A549 (cell line): ENCODE measurements at regions not wholly inside any gene's neighbourhood (a gene's known extent, or its start where the extent isn't known, plus 50 kb on each side); places are given as distances from the start of the nearest gene placed in this dataset.

ENCODE experiments used
- BHLHE40 ChIP-seq: IDR thresholded peaks from 2 replicates; pipeline ENCODE4 v1.6.1; 2012; ENCODE audit warnings: low read depth, low read length, inconsistent platforms
- CTCF ChIP-seq: fragments of >200 bp; sonication (Bioruptor Twin); formaldehyde crosslinking; IDR thresholded peaks from 3 replicates; pipeline ENCODE4 v1.5.1; 2016
- EP300 ChIP-seq, 2 experiments: fragments of >200 bp; sonication (Bioruptor Twin); formaldehyde crosslinking; IDR thresholded peaks; 2 replicates in 1 of 2; 3 replicates in 1 of 2; pipeline ENCODE4 v1.6.1; 2016 to 2017
- POLR2A ChIP-seq: IDR thresholded peaks from 2 replicates; pipeline ENCODE4 v1.6.1; 2012; ENCODE audit warnings: mild to moderate bottlenecking, low read length
- SMC3 ChIP-seq: fragments of >200 bp; sonication (Bioruptor Twin); formaldehyde crosslinking; IDR thresholded peaks from 3 replicates; pipeline ENCODE4 v1.6.1; 2018; ENCODE audit warnings: inconsistent platforms
- USF2 ChIP-seq: fragments of 450-650 bp; IDR thresholded peaks from 2 replicates; pipeline ENCODE4 v1.6.1; 2014; ENCODE audit warnings: antibody characterized with exemption
- TF ChIP-seq, protein P1 (sequence below): fragments of 250-450 bp; sonication (Bioruptor Pico); IDR thresholded peaks from 2 replicates; pipeline ENCODE4 v1.5.0; 2021; ENCODE audit warnings: mild to moderate bottlenecking, moderate library complexity, borderline replicate concordance
- TF ChIP-seq, protein P2 (sequence below): IDR thresholded peaks from 2 replicates; pipeline ENCODE4 v1.6.1; 2012
- TF ChIP-seq, protein P3 (sequence below): fragments of 150-350 bp; IDR thresholded peaks from 2 replicates; pipeline ENCODE4 v1.6.1; 2014; ENCODE audit warnings: low read depth, mild to moderate bottlenecking, low read length

DNA sequence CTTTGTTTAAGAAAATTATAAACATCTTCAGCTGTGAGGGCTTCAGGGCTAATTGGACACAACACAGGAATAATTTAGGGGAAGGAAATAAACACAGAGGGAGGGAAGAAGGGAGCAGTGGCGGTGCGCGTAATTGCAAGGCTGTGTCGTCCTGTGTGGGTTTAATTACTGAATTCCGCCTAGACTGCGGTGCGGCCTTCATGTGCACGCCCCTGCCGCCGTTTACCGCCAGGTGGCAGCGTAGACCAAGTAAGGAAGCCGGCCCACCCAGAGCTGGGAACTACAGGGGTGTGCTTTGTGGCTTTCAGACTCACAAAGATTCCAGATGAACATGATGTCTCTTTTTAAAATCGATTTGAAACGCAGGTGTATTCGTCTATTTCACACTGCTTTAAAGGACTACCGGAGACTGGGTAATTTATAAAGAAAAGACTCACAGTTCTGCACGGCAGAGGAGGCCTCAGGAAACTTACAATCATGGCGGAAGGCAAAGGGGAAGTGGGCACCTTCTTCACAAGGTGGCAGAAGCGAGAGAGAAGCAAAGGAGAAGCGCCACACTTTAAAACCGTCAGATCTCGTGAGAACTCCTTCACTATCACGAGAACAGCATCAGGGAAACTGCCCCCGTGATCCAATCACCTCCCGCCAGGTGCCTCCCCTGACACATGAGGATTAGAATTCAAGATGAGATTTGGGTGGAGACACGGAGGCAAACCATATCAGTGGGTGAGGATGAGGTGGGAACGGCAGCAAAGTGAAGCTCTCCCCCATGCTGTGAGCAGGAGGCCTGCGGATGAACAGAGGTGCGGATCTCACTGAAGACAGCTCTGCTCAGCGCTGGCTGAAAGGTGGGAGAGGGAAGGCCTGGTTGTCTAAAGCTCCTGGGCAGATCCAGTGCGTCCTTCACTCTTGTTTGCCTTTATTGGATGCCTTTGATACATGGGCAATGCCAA lies 222.0 kb upstream of the PDE10A start:
- TF ChIP-seq CTCF (peak; percentile 64), SMC3 (peak; percentile 70), EP300 (IDR thresholded peaks at IDR 0.05) (no peak), BHLHE40 (no peak), POLR2A (no peak), USF2 (no peak)
- TF ChIP-seq, protein P1, sequence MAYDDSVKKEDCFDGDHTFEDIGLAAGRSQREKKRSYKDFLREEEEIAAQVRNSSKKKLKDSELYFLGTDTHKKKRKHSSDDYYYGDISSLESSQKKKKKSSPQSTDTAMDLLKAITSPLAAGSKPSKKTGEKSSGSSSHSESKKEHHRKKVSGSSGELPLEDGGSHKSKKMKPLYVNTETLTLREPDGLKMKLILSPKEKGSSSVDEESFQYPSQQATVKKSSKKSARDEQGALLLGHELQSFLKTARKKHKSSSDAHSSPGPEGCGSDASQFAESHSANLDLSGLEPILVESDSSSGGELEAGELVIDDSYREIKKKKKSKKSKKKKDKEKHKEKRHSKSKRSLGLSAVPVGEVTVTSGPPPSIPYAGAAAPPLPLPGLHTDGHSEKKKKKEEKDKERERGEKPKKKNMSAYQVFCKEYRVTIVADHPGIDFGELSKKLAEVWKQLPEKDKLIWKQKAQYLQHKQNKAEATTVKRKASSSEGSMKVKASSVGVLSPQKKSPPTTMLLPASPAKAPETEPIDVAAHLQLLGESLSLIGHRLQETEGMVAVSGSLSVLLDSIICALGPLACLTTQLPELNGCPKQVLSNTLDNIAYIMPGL (CRISPR knock-in tag) = no peak
- TF ChIP-seq, protein P2, sequence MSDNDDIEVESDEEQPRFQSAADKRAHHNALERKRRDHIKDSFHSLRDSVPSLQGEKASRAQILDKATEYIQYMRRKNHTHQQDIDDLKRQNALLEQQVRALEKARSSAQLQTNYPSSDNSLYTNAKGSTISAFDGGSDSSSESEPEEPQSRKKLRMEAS = peak; percentile 34; the same call in 1 of the 2 replicates
- TF ChIP-seq, protein P3, sequence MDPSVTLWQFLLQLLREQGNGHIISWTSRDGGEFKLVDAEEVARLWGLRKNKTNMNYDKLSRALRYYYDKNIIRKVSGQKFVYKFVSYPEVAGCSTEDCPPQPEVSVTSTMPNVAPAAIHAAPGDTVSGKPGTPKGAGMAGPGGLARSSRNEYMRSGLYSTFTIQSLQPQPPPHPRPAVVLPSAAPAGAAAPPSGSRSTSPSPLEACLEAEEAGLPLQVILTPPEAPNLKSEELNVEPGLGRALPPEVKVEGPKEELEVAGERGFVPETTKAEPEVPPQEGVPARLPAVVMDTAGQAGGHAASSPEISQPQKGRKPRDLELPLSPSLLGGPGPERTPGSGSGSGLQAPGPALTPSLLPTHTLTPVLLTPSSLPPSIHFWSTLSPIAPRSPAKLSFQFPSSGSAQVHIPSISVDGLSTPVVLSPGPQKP = no peak
